Ectodermal cell (in vitro differentiated cells): ENCODE measurements at regions not wholly inside any gene's neighbourhood (a gene's known extent, or its start where the extent isn't known, plus 50 kb on each side); places are given as distances from the start of the nearest gene placed in this dataset.

Source experiments
- H3K27ac ChIP-seq: 2 replicates; pipeline ENCODE4 v1.7.0; 2013; ENCODE audit warnings: mild to moderate bottlenecking, low read depth, low read length; ENCODE audit not compliant: insufficient read depth, poor library complexity, severe bottlenecking
- H3K27me3 ChIP-seq: 2 replicates; pipeline ENCODE4 v1.7.0; 2013; ENCODE audit warnings: mild to moderate bottlenecking, low read length; ENCODE audit not compliant: insufficient read depth, control insufficient read depth, poor library complexity, severe bottlenecking
- H3K36me3 ChIP-seq: one replicate; pipeline ENCODE4 v1.7.0; 2013; ENCODE audit warnings: low read length; ENCODE audit not compliant: control insufficient read depth, insufficient read depth
- H3K4me1 ChIP-seq: one replicate; pipeline ENCODE4 v1.7.0; 2013; ENCODE audit warnings: low read length; ENCODE audit not compliant: control insufficient read depth, insufficient read depth
- H3K4me3 ChIP-seq: 2 replicates; pipeline ENCODE4 v1.7.0; 2013; ENCODE audit warnings: low read depth, low read length, control low read depth; ENCODE audit not compliant: insufficient read depth
- H3K9me3 ChIP-seq: 2 replicates; pipeline ENCODE4 v1.7.0; 2013; ENCODE audit warnings: mild to moderate bottlenecking, low read length, moderate library complexity; ENCODE audit not compliant: control insufficient read depth
- WGBS, 2 experiments: methylation state at CpG; one replicate each; pipeline ENCODE4 v1.1.7; 2013; ENCODE audit warnings: missing lambda C conversion rate in 2 of 2; 5-methylcytosine and 5-hydroxymethylcytosine counted together

DNA sequence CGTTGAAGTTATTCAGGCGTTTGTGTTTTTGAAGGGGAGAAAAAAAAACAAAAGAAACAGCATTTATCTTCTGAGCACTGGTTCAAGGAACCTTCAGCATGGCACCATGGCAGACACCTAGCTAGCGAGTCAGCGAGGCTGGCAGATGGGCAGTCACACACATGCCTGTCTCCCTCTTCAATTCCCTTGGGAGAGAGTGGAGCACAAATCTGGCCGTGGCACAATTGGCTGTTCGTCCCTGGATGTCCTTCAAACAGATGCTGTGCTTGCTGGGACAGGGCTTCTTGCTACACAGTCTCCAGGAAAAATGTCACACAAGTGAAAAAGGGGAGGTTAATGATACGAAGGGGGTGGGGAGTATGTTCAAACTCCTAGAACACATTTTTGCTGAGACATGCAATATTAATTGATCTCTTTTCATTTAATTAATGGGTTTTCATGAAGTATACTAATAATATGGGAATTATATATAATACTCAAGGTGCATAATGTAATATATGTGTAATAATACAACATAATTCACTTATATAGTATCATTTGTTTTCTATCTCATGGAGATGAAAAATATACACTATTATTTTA lies 1674.5 kb upstream of the SLC10A2 start:
- 93 to 94% methylated on average over 7 of the region's 7 CpGs for WGBS, 2 experiments

DNA sequence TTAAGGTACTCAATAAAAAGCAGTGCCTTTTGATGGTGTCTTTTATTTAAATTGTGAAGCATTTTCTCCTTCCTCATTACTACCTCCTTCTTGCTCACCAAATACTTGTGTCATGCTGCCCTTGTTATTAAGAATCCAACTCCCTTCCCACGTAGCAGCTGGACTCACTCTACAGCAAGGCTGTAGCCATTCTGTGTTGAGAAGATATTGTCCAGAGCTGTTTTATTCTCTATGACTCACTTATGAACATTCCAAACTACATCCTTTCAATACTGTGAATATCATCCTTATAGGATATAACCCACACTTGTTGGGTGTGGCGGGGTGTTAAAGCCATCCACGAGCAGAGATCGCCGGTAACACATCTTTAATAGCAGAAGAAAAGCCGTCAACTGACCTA lies 1671.5 kb upstream of the SLC10A2 start:
- Histone ChIP-seq H3K4me1 (no peaks in the 10 kb centered on the region), H3K36me3 (no peaks in the 10 kb centered on the region), H3K27me3 (no peaks in the 10 kb centered on the region), H3K9me3 (no peaks in the 10 kb centered on the region), H3K27ac (no peak overlapping the region), H3K4me3 (no peak overlapping the region)
- WGBS, 2 experiments: 97% methylated on average over 6 of the region's 6 CpGs

More for the DNA sequence above, 1674.5 kb upstream of the SLC10A2 start:
- H3K27me3 ChIP-seq: no peaks in the 10 kb centered on the region
- H3K4me3 ChIP-seq: no peak overlapping the region
- H3K27ac ChIP-seq: no peak overlapping the region
- no peaks in the 10 kb centered on the region for H3K9me3 ChIP-seq
- H3K36me3 ChIP-seq: no peaks in the 10 kb centered on the region
- H3K4me1 ChIP-seq: no peaks in the 10 kb centered on the region

DNA sequence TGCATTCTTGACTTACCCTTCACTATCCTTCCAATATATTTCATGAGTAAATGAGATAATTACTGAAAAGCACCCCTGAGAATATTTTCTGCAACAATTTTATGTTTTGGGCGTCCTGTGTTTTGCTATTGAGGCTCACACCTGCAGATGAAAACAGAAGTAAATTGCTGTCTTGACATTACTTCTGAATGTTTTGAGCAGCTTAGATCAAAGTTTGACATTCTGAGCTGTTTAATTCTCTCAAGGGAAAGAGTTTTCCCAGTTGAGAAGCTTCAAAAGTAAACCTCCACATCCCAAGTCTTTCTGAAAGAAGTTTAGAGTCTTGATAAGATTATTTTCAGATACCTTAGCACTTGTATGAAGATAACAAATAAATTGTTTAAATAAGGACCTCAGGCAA lies 1667.2 kb upstream of the SLC10A2 start:
- Histone ChIP-seq H3K9me3 (no peaks in the 10 kb centered on the region), H3K27ac (no peak overlapping the region), H3K27me3 (no peaks in the 10 kb centered on the region), H3K4me3 (no peak overlapping the region), H3K36me3 (no peaks in the 10 kb centered on the region), H3K4me1 (no peaks in the 10 kb centered on the region)
- 90 to 93% methylated on average over 1 of the region's 1 CpG for WGBS, 2 experiments

DNA sequence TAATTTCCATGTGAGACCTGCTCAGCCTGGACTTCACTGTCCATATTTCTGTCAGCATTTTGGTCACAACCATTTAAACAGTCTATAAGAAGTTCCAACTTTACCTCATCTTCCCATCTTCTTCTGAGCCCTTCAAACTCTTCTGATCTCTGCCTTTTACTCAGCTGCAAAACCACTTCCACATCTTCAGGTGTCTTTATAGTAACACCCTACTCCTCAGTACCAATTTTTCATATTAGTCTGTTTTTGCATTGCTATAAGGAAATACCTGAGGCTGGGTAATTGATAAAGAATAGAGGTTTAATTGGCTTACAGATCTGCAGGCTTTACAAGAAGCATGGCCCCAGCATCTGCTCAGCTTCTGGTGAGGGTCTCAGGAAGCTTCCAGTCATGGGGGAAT lies 1648.9 kb upstream of the SLC10A2 start:
- no peak overlapping the region for H3K4me3 ChIP-seq
- no peaks in the 10 kb centered on the region for H3K4me1 ChIP-seq
- H3K27me3 ChIP-seq: no peaks in the 10 kb centered on the region
- H3K27ac ChIP-seq: no peak overlapping the region
- no peaks in the 10 kb centered on the region for H3K36me3 ChIP-seq
- no peaks in the 10 kb centered on the region for H3K9me3 ChIP-seq

DNA sequence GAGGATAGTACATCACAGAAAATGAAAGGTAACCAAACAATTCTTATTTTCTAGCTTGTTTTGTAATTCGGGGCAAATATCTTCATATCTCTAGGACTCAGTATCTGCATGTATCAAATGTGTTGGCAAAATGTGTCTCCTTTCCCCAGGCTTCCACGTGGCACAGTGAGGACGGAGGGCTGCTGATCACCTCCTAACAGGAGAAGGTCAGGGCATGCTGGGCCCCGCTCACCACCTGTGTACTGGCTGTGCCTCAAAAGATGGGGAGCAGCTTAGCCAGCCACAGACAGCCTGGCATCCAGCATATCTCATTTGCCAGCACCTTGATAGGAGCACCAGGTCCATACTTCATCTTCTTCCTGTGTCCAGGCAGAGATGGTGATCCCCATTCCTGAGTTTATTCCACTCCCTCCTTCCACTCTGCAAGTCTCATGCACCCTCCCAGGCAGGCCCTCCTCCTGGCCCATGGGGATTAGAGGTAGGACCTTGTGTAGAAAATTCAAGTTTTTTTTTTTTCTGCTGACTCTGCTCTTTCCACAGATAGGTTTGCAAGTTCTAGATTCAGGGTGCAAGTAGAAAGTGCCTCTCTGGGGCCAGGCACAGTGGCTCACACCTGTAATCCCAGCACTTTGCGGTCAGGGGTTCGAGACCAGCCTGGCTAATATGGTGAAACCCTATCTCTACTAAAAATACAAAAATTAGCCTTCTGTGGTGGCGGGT lies 1639.0 kb upstream of the SLC10A2 start:
- Histone ChIP-seq H3K4me3 (no peak overlapping the region), H3K27ac (no peak overlapping the region), H3K27me3 (no peaks in the 10 kb centered on the region), H3K36me3 (no peaks in the 10 kb centered on the region), H3K4me1 (no peaks in the 10 kb centered on the region), H3K9me3 (no peaks in the 10 kb centered on the region)
- 95 to 96% methylated on average over 6 to 7 of the region's 7 CpGs for WGBS, 2 experiments

DNA sequence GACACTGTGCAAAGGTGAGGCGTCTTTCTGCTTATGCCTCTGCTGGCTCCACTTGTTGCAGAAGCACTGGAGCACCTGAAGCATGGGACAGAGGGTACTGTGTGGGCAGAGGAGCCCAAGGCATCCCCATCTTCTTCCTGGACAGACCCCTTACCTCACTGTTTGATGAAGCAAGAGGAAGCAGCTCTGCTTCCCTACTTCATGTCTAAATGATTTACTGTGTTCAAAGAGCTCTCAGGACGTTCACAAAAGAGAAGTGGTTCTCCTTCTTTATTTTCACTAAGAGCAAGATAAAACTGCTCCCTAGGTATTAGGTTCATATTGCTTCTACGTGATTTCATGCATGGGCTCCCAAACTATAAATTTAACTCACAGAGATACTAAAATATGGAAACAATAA lies 1635.4 kb upstream of the SLC10A2 start:
- Histone ChIP-seq H3K27ac (no peak overlapping the region), H3K9me3 (no peaks in the 10 kb centered on the region), H3K4me3 (no peak overlapping the region), H3K27me3 (no peaks in the 10 kb centered on the region), H3K36me3 (no peaks in the 10 kb centered on the region), H3K4me1 (no peaks in the 10 kb centered on the region)
- WGBS, 2 experiments: 92 to 93% methylated on average over 2 to 3 of the region's 3 CpGs

DNA sequence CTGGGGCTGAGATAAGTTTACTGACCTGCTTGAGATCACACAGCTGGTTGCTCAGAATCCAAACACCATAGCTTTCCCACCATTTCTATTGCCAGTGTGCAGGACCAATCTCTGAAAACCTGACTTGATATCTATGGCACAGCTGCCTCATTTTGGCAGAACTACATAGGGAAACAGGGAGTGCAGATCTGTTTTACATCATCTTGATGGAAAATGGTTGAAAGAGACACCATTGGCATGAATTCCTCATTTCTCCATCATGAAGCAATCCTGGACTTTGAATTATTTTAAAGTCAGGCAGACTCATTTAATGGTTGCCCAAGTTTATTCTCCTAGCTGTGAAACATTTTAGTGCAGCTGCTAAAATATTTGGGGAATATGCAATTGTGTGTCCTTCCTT lies 1628.2 kb upstream of the SLC10A2 start:
- Histone ChIP-seq H3K9me3 (no peaks in the 10 kb centered on the region), H3K27ac (no peak overlapping the region), H3K4me3 (no peak overlapping the region), H3K4me1 (no peaks in the 10 kb centered on the region), H3K36me3 (no peaks in the 10 kb centered on the region), H3K27me3 (no peaks in the 10 kb centered on the region)

DNA sequence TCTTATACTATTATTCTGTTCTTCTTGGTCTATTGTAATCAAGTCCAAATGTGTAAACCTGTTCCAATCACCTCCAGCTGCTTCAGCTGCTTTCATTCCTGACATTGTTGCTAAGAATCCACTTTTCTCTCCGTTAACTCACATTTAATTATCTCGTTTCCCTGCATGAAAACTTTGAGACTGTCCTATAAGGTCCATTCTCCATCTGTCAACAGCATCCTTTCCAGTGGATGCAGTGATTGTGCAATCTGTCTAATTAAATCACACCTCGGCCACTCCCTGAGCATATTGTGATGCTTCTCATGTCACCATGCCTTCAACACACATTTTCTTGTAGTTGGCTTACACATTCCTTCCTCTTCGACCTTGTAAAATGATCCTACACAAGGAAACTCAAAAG lies 1626.9 kb upstream of the SLC10A2 start:
- Histone ChIP-seq H3K4me1 (no peaks in the 10 kb centered on the region), H3K9me3 (no peaks in the 10 kb centered on the region), H3K27me3 (no peaks in the 10 kb centered on the region), H3K27ac (no peak overlapping the region), H3K36me3 (no peaks in the 10 kb centered on the region), H3K4me3 (no peak overlapping the region)
- WGBS, 2 experiments: 85% methylated on average over 4 of the region's 4 CpGs

DNA sequence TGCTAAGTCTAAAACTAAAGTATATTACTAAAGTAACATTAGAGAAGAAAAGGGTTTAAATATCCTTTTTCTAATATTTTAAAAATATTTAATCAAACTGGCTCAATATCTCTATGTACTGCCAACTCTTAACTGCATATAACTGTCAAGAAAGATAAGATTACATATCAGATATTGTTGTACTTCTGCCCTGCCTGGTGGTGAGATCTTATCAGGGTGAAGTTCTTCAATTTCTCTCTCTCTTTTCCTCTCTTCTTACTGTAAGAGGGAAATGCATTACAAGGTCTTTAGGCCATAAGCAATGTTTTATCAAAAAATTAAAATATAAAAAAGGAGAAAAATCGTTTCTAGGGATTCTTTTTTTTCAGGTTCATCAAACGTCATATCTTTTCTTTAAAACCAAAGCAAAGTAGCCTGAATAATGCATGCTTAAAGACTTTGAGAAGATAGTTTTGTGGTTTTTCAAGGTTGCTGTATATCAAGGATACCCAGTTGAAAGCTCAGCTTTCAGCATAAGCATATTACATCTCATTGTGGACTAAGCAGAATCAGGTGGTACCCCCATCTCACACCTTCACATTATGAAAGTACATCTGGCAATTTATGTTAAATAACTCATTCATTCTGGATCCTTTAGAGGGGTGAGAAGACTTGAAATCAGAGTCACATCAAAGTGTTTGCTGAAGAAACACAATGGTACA lies 1625.7 kb upstream of the SLC10A2 start:
- WGBS, 2 experiments: 94% methylated on average over 2 of the region's 2 CpGs; no CpG with 5 or more reads in 1 of the 2 experiments

DNA sequence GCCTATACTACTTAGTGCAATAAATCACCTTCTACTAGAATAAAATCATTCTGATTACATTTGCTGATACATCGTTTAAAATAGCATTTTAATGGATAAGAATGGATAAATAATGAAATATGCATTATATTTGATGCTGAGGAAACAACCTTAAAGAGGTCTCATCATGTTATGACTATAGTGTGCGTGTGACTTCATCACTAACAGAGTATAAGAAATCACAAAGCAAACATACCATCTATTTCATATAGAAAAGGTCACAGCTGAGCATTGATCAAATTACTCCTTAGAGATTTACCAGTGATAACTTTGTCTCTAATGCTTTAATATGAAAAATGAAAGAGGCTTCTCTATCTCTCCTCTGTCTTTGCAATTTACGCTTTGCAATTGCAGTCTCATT lies 1620.3 kb upstream of the SLC10A2 start:
- H3K4me1 ChIP-seq: no peaks in the 10 kb centered on the region
- H3K36me3 ChIP-seq: no peaks in the 10 kb centered on the region
- 94 to 98% methylated on average over 2 of the region's 3 CpGs for WGBS, 2 experiments
- H3K27ac ChIP-seq: no peak overlapping the region
- H3K9me3 ChIP-seq: no peaks in the 10 kb centered on the region
- no peak overlapping the region for H3K4me3 ChIP-seq
- H3K27me3 ChIP-seq: no peaks in the 10 kb centered on the region

More for the DNA sequence above, 1625.7 kb upstream of the SLC10A2 start:
- no peaks in the 10 kb centered on the region for H3K27me3 ChIP-seq
- H3K36me3 ChIP-seq: no peaks in the 10 kb centered on the region
- no peaks in the 10 kb centered on the region for H3K9me3 ChIP-seq
- H3K4me1 ChIP-seq: no peaks in the 10 kb centered on the region
- no peak overlapping the region for H3K4me3 ChIP-seq
- H3K27ac ChIP-seq: no peak overlapping the region
